ENCODE measurements at regions not wholly inside any gene's neighbourhood (a gene's known extent, or its start where the extent isn't known, plus 50 kb on each side); places are given as distances from the start of the nearest gene placed in this dataset.

- Histone ChIP-seq H3K36me3 (no peaks in the 10 kb centered on the region), H3K4me1 (no peaks in the 10 kb centered on the region), H3K27ac (no peak overlapping the region), H3K4me3 (no peak overlapping the region), H3K9me3 (no peaks in the 10 kb centered on the region), H3K27me3 (no peaks in the 10 kb centered on the region)
- DNase-seq (no peak), ATAC-seq (ENCODE audit: low FRiP score in 2 of 2) (no peak)
- TF ChIP-seq, protein P1, sequence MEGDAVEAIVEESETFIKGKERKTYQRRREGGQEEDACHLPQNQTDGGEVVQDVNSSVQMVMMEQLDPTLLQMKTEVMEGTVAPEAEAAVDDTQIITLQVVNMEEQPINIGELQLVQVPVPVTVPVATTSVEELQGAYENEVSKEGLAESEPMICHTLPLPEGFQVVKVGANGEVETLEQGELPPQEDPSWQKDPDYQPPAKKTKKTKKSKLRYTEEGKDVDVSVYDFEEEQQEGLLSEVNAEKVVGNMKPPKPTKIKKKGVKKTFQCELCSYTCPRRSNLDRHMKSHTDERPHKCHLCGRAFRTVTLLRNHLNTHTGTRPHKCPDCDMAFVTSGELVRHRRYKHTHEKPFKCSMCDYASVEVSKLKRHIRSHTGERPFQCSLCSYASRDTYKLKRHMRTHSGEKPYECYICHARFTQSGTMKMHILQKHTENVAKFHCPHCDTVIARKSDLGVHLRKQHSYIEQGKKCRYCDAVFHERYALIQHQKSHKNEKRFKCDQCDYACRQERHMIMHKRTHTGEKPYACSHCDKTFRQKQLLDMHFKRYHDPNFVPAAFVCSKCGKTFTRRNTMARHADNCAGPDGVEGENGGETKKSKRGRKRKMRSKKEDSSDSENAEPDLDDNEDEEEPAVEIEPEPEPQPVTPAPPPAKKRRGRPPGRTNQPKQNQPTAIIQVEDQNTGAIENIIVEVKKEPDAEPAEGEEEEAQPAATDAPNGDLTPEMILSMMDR (IDR thresholded peaks at IDR 0.05): no peak
- TF ChIP-seq POLR2AphosphoS5 (IDR thresholded peaks at IDR 0.05) (no peak), EP300 (IDR thresholded peaks at IDR 0.05) (no peak), POLR2A (IDR thresholded peaks at IDR 0.05) (no peak)
- WGBS, 2 donors: 90 to 97% methylated on average over 3 of the region's 3 CpGs
Observed at GRCh38 chr2:40002339-40002738, 223.3 kb upstream of the THUMPD2 start.

GRCh38 chr2:39999864-40000263 lies 220.8 kb upstream of the THUMPD2 start:
- H3K9me3 ChIP-seq: no peaks in the 10 kb centered on the region
- no peak for TF ChIP-seq EP300 (IDR thresholded peaks at IDR 0.05)
- no peak for TF ChIP-seq POLR2A (IDR thresholded peaks at IDR 0.05)
- TF ChIP-seq, protein P1 (IDR thresholded peaks at IDR 0.05): no peak
- no peak for TF ChIP-seq POLR2AphosphoS5 (IDR thresholded peaks at IDR 0.05)
- no peak overlapping the region for H3K27ac ChIP-seq
- 80 to 92% methylated on average over 4 of the region's 4 CpGs for whole genome bisulfite sequencing, 2 donors
- H3K4me3 ChIP-seq: no peak overlapping the region
- H3K27me3 ChIP-seq: no peaks in the 10 kb centered on the region
- no peaks in the 10 kb centered on the region for H3K36me3 ChIP-seq
- DNase-seq (no peak), ATAC-seq (ENCODE audit: low FRiP score in 2 of 2) (no peak)
- H3K4me1 ChIP-seq: no peaks in the 10 kb centered on the region

GRCh38 chr2:39998617-39999016 lies 219.6 kb upstream of the THUMPD2 start:
- Histone ChIP-seq H3K4me3 (no peak overlapping the region), H3K27me3 (no peaks in the 10 kb centered on the region), H3K4me1 (no peaks in the 10 kb centered on the region), H3K27ac (no peak overlapping the region), H3K36me3 (no peaks in the 10 kb centered on the region), H3K9me3 (no peaks in the 10 kb centered on the region)
- TF ChIP-seq POLR2AphosphoS5 (IDR thresholded peaks at IDR 0.05): no peak
- no peak for TF ChIP-seq EP300 (IDR thresholded peaks at IDR 0.05)
- TF ChIP-seq POLR2A (IDR thresholded peaks at IDR 0.05): no peak
- TF ChIP-seq, protein P1 (IDR thresholded peaks at IDR 0.05): no peak
- WGBS, 2 donors: 90 to 92% methylated on average over 2 of the region's 2 CpGs
- ATAC-seq (ENCODE audit: low FRiP score in 2 of 2): no peak
- DNase-seq: no peak

GRCh38 chr2:39996653-39997080 lies 217.6 kb upstream of the THUMPD2 start:
- WGBS, 2 donors: 67 to 79% methylated on average over 1 of the region's 1 CpG

More at GRCh38 chr2:39996653-39997080, 217.6 kb upstream of the THUMPD2 start:
- Histone ChIP-seq H3K4me1 (no peaks in the 10 kb centered on the region), H3K36me3 (no peaks in the 10 kb centered on the region), H3K27me3 (no peaks in the 10 kb centered on the region), H3K27ac (no peak overlapping the region), H3K4me3 (no peak overlapping the region), H3K9me3 (no peaks in the 10 kb centered on the region)
- no peak for DNase-seq
- ATAC-seq (ENCODE audit: low FRiP score in 2 of 2): no peak
- TF ChIP-seq, protein P1 (IDR thresholded peaks at IDR 0.05): no peak
- TF ChIP-seq POLR2A (IDR thresholded peaks at IDR 0.05) (no peak), EP300 (IDR thresholded peaks at IDR 0.05) (no peak), POLR2AphosphoS5 (IDR thresholded peaks at IDR 0.05) (no peak)
